ENCODE measurements at regions not wholly inside any gene's neighbourhood (a gene's known extent, or its start where the extent isn't known, plus 50 kb on each side); places are given as distances from the start of the nearest gene placed in this dataset.

DNA sequence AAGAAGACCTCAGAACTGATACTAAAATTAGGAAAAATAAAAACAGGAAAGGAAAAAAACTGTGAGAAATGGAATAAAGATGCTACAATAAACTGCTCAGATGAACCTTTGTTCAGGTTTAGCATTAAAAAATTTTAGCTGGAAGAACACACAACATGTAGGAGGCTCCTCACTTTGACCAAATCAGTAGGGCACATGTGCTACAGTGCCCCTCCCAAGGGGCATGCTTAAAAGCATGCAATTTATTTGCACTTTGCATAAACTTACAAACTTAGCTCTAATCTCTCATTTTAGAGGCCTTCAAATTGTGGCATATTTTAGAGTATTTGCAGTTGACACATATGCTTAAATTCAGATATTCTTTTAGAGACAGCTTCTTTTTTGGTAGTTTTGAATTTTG, 570.2 kb downstream of the UTRN start (continued):
- TF ChIP-seq MAFK (conservative IDR thresholded peaks at IDR 0.05 in 1 of 2, IDR thresholded peaks at IDR 0.05 in 1 of 2; ENCODE audit: low read length in 2 of 2) (no peak), ERF (CRISPR knock-in tag; IDR thresholded peaks at IDR 0.05) (no peak), ZBTB7B (CRISPR knock-in tag; IDR thresholded peaks at IDR 0.05) (no peak), ZBTB26 (CRISPR knock-in tag; IDR thresholded peaks at IDR 0.05; ENCODE audit: borderline replicate concordance) (no peak), KLF16 (CRISPR knock-in tag; IDR thresholded peaks at IDR 0.05) (no peak)

- no peaks in the 10 kb centered on the region for H4K20me1 ChIP-seq (ENCODE audit: insufficient read depth, low read length)
- intact Hi-C loops (cut with micrococcal nuclease; ENCODE audit: unreplicated experiment) (no loop called here), in situ Hi-C loops (cut with HindIII; ENCODE audit: extremely low pct_ligation_motif_present, low pct_unique_long_range_greater_than_20kb) (no loop called here)
- peaks cover 0 to 7% of the 10 kb centered on the region in 2 experiments; a peak in 2 of 5 replicates for H3K36me3 ChIP-seq (replicated peaks in 1 of 2; ENCODE audit: control insufficient read depth in 1 of 2, insufficient read depth in 2 of 2, low read length in 2 of 2)
- no peaks in the 10 kb centered on the region for H3K4me1 ChIP-seq (ENCODE audit: insufficient read depth, low read length)
- no peak overlapping the region for H3K27ac ChIP-seq (ENCODE audit: extremely low read length, insufficient read depth, low read length)
- ChIA-PET CTCF (ENCODE audit: low intra/inter-chr PET ratio, low total read pairs) (no interaction called here), POLR2A (no interaction called here)
- H3K9ac ChIP-seq (ENCODE audit: insufficient read depth, low read depth, low read length) = no peak overlapping the region
- H3K4me2 ChIP-seq (ENCODE audit: low read depth, low read length) = no peak overlapping the region
- WGBS (ENCODE audit: low lambda C conversion rate) = 79% methylated on average over 2 of the region's 2 CpGs
- H3K4me3 ChIP-seq (replicated peaks in 1 of 3; ENCODE audit: insufficient read depth in 1 of 3, low read depth in 2 of 3, low read length in 3 of 3) = no peak overlapping the region
- H3K27me3 ChIP-seq (ENCODE audit: control insufficient read depth in 1 of 2, insufficient read depth in 2 of 2, low read length in 2 of 2) = no peaks in the 10 kb centered on the region; a peak in 1 of 5 replicates
- no peaks in the 10 kb centered on the region for H3K79me2 ChIP-seq (ENCODE audit: insufficient read depth, low read length)
- no peak overlapping the region for H2AFZ ChIP-seq (ENCODE audit: low read length)
- no TSS peak for BruUV-seq (replicated peaks)
- FAIRE-seq (no peak), ATAC-seq (peak; percentile 29), DNase-seq (ENCODE audit: low spot score) (peak; percentile 3)
- H3K9me3 ChIP-seq (ENCODE audit: low read length) = no peaks in the 10 kb centered on the region
- TF ChIP-seq SSRP1 (CRISPR knock-in tag; IDR thresholded peaks at IDR 0.05) (peak; percentile 62; the same call in 1 of the 2 replicates), RFX5 (IDR thresholded peaks at IDR 0.05; ENCODE audit: low read depth, low read length) (no peak), NFRKB (IDR thresholded peaks at IDR 0.05) (no peak), ZNF12 (CRISPR knock-in tag; IDR thresholded peaks at IDR 0.05) (no peak), POLR2AphosphoS2 (IDR thresholded peaks at IDR 0.05; ENCODE audit: low read depth, low read length) (peak; percentile 42; the same call in 1 of the 2 replicates), AGO2 (optimal IDR thresholded peaks at IDR 0.05; ENCODE audit: low read depth, low read length) (peak; percentile 74)
Measured at GRCh38 chr6:144855812-144856531, 570.8 kb downstream of the UTRN start.

Data from HepG2 (cell line).